ENCODE measurements at regions not wholly inside any gene's neighbourhood (a gene's known extent, or its start where the extent isn't known, plus 50 kb on each side); places are given as distances from the start of the nearest gene placed in this dataset.

DNA sequence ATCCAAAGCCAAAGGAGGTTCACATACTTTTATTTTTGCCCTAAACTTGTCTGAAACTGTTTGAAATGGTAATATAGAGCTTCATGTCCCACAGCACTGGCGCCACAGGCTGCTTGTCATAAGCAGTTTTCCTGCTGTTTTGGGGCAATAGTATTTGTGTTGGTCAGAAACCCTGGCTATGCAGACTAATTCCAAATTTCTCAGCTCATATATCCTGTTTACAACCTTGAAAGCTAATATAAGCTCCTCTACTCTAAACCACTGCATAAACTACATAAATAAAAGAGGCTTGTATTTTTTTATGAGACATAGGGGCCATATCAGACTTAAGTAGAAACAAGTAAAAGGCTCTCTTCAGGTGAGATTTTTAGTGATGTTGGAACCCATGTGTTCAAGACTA is 736.8 kb upstream of the ID2 start:
- Histone ChIP-seq H3K4me3 (ENCODE audit: low read depth in 1 of 3, low read length in 3 of 3) (no peak overlapping the region), H3K27me3 (ENCODE audit: control insufficient read depth in 4 of 4, insufficient read depth in 4 of 4, low read length in 3 of 4) (no peaks in the 10 kb centered on the region), H3K27ac (ENCODE audit: low read depth in 1 of 2, low read length in 2 of 2) (no peak overlapping the region), H3K9me3 (ENCODE audit: control insufficient read depth in 4 of 4, low read length in 3 of 4) (no peaks in the 10 kb centered on the region), H3K36me3 (ENCODE audit: control insufficient read depth in 4 of 4, insufficient read depth in 3 of 4, low read depth in 1 of 4, low read length in 3 of 4) (no peaks in the 10 kb centered on the region), H3K9ac (ENCODE audit: low read depth in 1 of 2, low read length in 2 of 2) (no peak overlapping the region), H3K4me1 (ENCODE audit: control insufficient read depth in 4 of 4, insufficient read depth in 4 of 4, low read length in 3 of 4) (no peaks in the 10 kb centered on the region)
- WGBS: 99% methylated on average over 1 of the region's 1 CpG
- DNase-seq (ENCODE audit: low spot score): no peak
- TF ChIP-seq EGR1 (IDR thresholded peaks at IDR 0.05; ENCODE audit: low read depth in 2 of 2) (no peak), FOXA1 (IDR thresholded peaks at IDR 0.05) (no peak), HNF4G (IDR thresholded peaks at IDR 0.05) (no peak), FOXA2 (IDR thresholded peaks at IDR 0.05) (no peak), YY1 (IDR thresholded peaks at IDR 0.05) (no peak), SP1 (IDR thresholded peaks at IDR 0.05) (no peak), NR2F2 (IDR thresholded peaks at IDR 0.05) (no peak), HNF4A (conservative IDR thresholded peaks at IDR 0.05) (no peak), JUND (IDR thresholded peaks at IDR 0.05) (no peak), RAD21 (IDR thresholded peaks at IDR 0.05) (no peak), ZBTB33 (IDR thresholded peaks at IDR 0.05) (no peak), TAF1 (conservative IDR thresholded peaks at IDR 0.05) (no peak), GABPA (IDR thresholded peaks at IDR 0.05 in 1 of 2, conservative IDR thresholded peaks at IDR 0.05 in 1 of 2) (no peak), RXRA (IDR thresholded peaks at IDR 0.05) (no peak)
- TF ChIP-seq, protein P1, sequence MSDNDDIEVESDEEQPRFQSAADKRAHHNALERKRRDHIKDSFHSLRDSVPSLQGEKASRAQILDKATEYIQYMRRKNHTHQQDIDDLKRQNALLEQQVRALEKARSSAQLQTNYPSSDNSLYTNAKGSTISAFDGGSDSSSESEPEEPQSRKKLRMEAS (IDR thresholded peaks at IDR 0.05): no peak
- TF ChIP-seq, protein P2, sequence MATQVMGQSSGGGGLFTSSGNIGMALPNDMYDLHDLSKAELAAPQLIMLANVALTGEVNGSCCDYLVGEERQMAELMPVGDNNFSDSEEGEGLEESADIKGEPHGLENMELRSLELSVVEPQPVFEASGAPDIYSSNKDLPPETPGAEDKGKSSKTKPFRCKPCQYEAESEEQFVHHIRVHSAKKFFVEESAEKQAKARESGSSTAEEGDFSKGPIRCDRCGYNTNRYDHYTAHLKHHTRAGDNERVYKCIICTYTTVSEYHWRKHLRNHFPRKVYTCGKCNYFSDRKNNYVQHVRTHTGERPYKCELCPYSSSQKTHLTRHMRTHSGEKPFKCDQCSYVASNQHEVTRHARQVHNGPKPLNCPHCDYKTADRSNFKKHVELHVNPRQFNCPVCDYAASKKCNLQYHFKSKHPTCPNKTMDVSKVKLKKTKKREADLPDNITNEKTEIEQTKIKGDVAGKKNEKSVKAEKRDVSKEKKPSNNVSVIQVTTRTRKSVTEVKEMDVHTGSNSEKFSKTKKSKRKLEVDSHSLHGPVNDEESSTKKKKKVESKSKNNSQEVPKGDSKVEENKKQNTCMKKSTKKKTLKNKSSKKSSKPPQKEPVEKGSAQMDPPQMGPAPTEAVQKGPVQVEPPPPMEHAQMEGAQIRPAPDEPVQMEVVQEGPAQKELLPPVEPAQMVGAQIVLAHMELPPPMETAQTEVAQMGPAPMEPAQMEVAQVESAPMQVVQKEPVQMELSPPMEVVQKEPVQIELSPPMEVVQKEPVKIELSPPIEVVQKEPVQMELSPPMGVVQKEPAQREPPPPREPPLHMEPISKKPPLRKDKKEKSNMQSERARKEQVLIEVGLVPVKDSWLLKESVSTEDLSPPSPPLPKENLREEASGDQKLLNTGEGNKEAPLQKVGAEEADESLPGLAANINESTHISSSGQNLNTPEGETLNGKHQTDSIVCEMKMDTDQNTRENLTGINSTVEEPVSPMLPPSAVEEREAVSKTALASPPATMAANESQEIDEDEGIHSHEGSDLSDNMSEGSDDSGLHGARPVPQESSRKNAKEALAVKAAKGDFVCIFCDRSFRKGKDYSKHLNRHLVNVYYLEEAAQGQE (IDR thresholded peaks at IDR 0.05): no peak
- TF ChIP-seq, protein P3, sequence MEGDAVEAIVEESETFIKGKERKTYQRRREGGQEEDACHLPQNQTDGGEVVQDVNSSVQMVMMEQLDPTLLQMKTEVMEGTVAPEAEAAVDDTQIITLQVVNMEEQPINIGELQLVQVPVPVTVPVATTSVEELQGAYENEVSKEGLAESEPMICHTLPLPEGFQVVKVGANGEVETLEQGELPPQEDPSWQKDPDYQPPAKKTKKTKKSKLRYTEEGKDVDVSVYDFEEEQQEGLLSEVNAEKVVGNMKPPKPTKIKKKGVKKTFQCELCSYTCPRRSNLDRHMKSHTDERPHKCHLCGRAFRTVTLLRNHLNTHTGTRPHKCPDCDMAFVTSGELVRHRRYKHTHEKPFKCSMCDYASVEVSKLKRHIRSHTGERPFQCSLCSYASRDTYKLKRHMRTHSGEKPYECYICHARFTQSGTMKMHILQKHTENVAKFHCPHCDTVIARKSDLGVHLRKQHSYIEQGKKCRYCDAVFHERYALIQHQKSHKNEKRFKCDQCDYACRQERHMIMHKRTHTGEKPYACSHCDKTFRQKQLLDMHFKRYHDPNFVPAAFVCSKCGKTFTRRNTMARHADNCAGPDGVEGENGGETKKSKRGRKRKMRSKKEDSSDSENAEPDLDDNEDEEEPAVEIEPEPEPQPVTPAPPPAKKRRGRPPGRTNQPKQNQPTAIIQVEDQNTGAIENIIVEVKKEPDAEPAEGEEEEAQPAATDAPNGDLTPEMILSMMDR (IDR thresholded peaks at IDR 0.05; ENCODE audit: low read depth, low read length, missing input control): no peak
- TF ChIP-seq, protein P4, sequence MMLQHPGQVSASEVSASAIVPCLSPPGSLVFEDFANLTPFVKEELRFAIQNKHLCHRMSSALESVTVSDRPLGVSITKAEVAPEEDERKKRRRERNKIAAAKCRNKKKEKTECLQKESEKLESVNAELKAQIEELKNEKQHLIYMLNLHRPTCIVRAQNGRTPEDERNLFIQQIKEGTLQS (IDR thresholded peaks at IDR 0.05): no peak
